H9 (cell line): ENCODE measurements at regions not wholly inside any gene's neighbourhood (a gene's known extent, or its start where the extent isn't known, plus 50 kb on each side); places are given as distances from the start of the nearest gene placed in this dataset.

Experiments
- DNase-seq: peaks from one replicate; pipeline ENCODE4 v3.0.0-alpha.2; 2017
- H2AFZ ChIP-seq: one replicate; pipeline ENCODE4 v1.6.1; 2013; ENCODE audit warnings: mild to moderate bottlenecking, low read length, control low read depth, moderate library complexity
- H2AK5ac ChIP-seq: 2 replicates; pipeline ENCODE4 v1.6.1; 2013; ENCODE audit warnings: low read length, control low read depth, mixed read lengths; ENCODE audit not compliant: insufficient read length
- H2BK120ac ChIP-seq: one replicate; pipeline ENCODE4 v1.6.1; 2013; ENCODE audit warnings: low read depth, mild to moderate bottlenecking, low read length, control low read depth, inconsistent platforms; ENCODE audit not compliant: poor library complexity, severe bottlenecking
- H2BK12ac ChIP-seq: 2 replicates; pipeline ENCODE4 v1.6.1; 2013; ENCODE audit warnings: low read length, control low read depth, mixed read lengths, low read depth; ENCODE audit not compliant: insufficient read length
- H2BK15ac ChIP-seq: 2 replicates; pipeline ENCODE4 v1.6.1; 2013; ENCODE audit warnings: low read depth, low read length, control low read depth
- H2BK20ac ChIP-seq: one replicate; pipeline ENCODE4 v1.6.1; 2013; ENCODE audit warnings: low read depth, mild to moderate bottlenecking, low read length, control low read depth, inconsistent platforms; ENCODE audit not compliant: poor library complexity, severe bottlenecking
- H2BK5ac ChIP-seq: 2 replicates; pipeline ENCODE4 v1.6.1; 2013; ENCODE audit warnings: low read length, control low read depth, mixed read lengths; ENCODE audit not compliant: insufficient read length
- H3K14ac ChIP-seq: 2 replicates; pipeline ENCODE4 v1.6.1; 2013; ENCODE audit warnings: low read length, control low read depth; ENCODE audit not compliant: insufficient read depth
- H3K18ac ChIP-seq: 2 replicates; pipeline ENCODE4 v1.6.1; 2013; ENCODE audit warnings: low read depth, mild to moderate bottlenecking, mixed read lengths, low read length, control low read depth; ENCODE audit not compliant: insufficient read length
- H3K23ac ChIP-seq: 2 replicates; pipeline ENCODE4 v1.6.1; 2013; ENCODE audit warnings: low read length, control low read depth, mixed read lengths, low read depth; ENCODE audit not compliant: insufficient read length
- H3K23me2 ChIP-seq: 2 replicates; pipeline ENCODE4 v1.6.1; 2013; ENCODE audit warnings: low read depth, mild to moderate bottlenecking, mixed read lengths, low read length, control low read depth; ENCODE audit not compliant: insufficient read length, poor library complexity, severe bottlenecking
- H3K27ac ChIP-seq: 2 replicates; pipeline ENCODE4 v1.5.1; 2013; ENCODE audit warnings: low read length, control low read depth, mixed read lengths, low read depth; ENCODE audit not compliant: insufficient read length
- H3K27me3 ChIP-seq: 2 replicates; pipeline ENCODE4 v1.6.1; 2013; ENCODE audit warnings: low read length, control low read depth, inconsistent platforms; ENCODE audit not compliant: insufficient read depth
- H3K4ac ChIP-seq: 2 replicates; pipeline ENCODE4 v1.6.1; 2013; ENCODE audit warnings: low read depth, mild to moderate bottlenecking, control low read depth, inconsistent platforms, low read length, moderate library complexity
- H3K4me1 ChIP-seq: 2 replicates; pipeline ENCODE4 v1.6.1; 2013; ENCODE audit warnings: low read length, control low read depth, inconsistent platforms; ENCODE audit not compliant: insufficient read depth
- H3K4me2 ChIP-seq: 2 replicates; pipeline ENCODE4 v1.6.1; 2013; ENCODE audit warnings: low read length, control low read depth, mixed read lengths; ENCODE audit not compliant: insufficient read length, insufficient read depth
- H3K56ac ChIP-seq: 2 replicates; pipeline ENCODE4 v1.6.1; 2013; ENCODE audit warnings: low read depth, mild to moderate bottlenecking, mixed read lengths, low read length, control low read depth; ENCODE audit not compliant: insufficient read length
- H3K79me1 ChIP-seq: 2 replicates; pipeline ENCODE4 v1.6.1; 2013; ENCODE audit warnings: low read depth, mild to moderate bottlenecking, moderate library complexity, low read length, control low read depth, inconsistent platforms; ENCODE audit not compliant: insufficient read depth, poor library complexity, severe bottlenecking
- H3K79me2 ChIP-seq: 2 replicates; pipeline ENCODE4 v1.6.1; 2013; ENCODE audit warnings: low read length, control low read depth, inconsistent platforms; ENCODE audit not compliant: insufficient read depth
- H3K9ac ChIP-seq: 2 replicates; pipeline ENCODE4 v1.6.1; 2013; ENCODE audit warnings: low read length, control low read depth, mixed read lengths; ENCODE audit not compliant: insufficient read length; ENCODE audit errors: extremely low read depth
- H3K9me3 ChIP-seq: one replicate; pipeline ENCODE4 v1.6.1; 2013; ENCODE audit warnings: low read depth, low read length, inconsistent platforms; ENCODE audit not compliant: control insufficient read depth
- H3T11ph ChIP-seq: one replicate; pipeline ENCODE4 v1.6.1; 2013; ENCODE audit warnings: mild to moderate bottlenecking, low read length, control low read depth, inconsistent platforms
- H4K20me1 ChIP-seq: one replicate; pipeline ENCODE4 v1.6.1; 2013; ENCODE audit not compliant: control insufficient read depth, insufficient read length, insufficient read depth
- H4K5ac ChIP-seq: 2 replicates; pipeline ENCODE4 v1.6.1; 2013; ENCODE audit warnings: low read depth, mild to moderate bottlenecking, mixed read lengths, low read length, control low read depth; ENCODE audit not compliant: insufficient read length
- H4K8ac ChIP-seq: replicated peaks from 2 replicates; pipeline ENCODE4 v1.6.1; 2013; ENCODE audit warnings: low read length, control low read depth, mixed read lengths, low read depth; ENCODE audit not compliant: insufficient read length
- H4K91ac ChIP-seq: 2 replicates; pipeline ENCODE4 v1.6.1; 2013; ENCODE audit warnings: low read depth, mild to moderate bottlenecking, moderate library complexity, mixed read lengths, low read length, control low read depth; ENCODE audit not compliant: insufficient read length
- H3K27ac Mint-ChIP-seq, 3 experiments: 2 replicates in 2 of 3; 3 replicates in 1 of 3; pipeline ENCODE4 v1.8.0; 2020 to 2021; ENCODE audit warnings: mixed read lengths in 3 of 3, mild to moderate bottlenecking in 1 of 3, moderate library complexity in 1 of 3
- H3K27me3 Mint-ChIP-seq: 2 replicates; pipeline ENCODE4 v1.8.0; 2021; ENCODE audit warnings: low read depth, mild to moderate bottlenecking, moderate library complexity, mixed read lengths
- H3K36me3 Mint-ChIP-seq, 3 experiments: 2 replicates in 2 of 3; 3 replicates in 1 of 3; pipeline ENCODE4 v1.8.0; 2020 to 2021; ENCODE audit warnings: low read depth in 3 of 3, mixed read lengths in 3 of 3; ENCODE audit not compliant: insufficient read depth in 1 of 3
- H3K4me1 Mint-ChIP-seq, 2 experiments: 2 replicates each; pipeline ENCODE4 v1.8.0; 2020; ENCODE audit warnings: mixed read lengths in 2 of 2
- H3K4me3 Mint-ChIP-seq, 2 experiments: 2 replicates in 1 of 2; 3 replicates in 1 of 2; pipeline ENCODE4 v1.8.0; 2020 to 2021; ENCODE audit warnings: mild to moderate bottlenecking in 2 of 2, mixed read lengths in 2 of 2, moderate library complexity in 1 of 2
- H3K9me3 Mint-ChIP-seq, 2 experiments: 2 replicates in 1 of 2; 3 replicates in 1 of 2; pipeline ENCODE4 v1.8.0; 2020; ENCODE audit warnings: mild to moderate bottlenecking in 2 of 2, mixed read lengths in 2 of 2, moderate library complexity in 1 of 2
- CTCF ChIP-seq: fragments of 200-600 bp; sonication (generic); conservative IDR thresholded peaks from 3 replicates; pipeline ENCODE4 v1.8.0; 2021; ENCODE audit warnings: antibody characterized with exemption, mild to moderate bottlenecking
- WGBS: extraction: QIAGEN DNeasy Blood & Tissue Kit; methylation state at CpG from one replicate; pipeline ENCODE4 v1.1.7; 2013; ENCODE audit warnings: missing lambda C conversion rate, low lambda C conversion rate, mixed read lengths; ENCODE audit not compliant: insufficient read length; ENCODE audit errors: extremely low coverage; 5-methylcytosine and 5-hydroxymethylcytosine counted together

GRCh38 chr2:64300066-64300465 lies 153.9 kb upstream of the LGALSL start:
- H2BK12ac ChIP-seq, result no peak overlapping the region
- H2AK5ac ChIP-seq, result no peak overlapping the region
- H3K23me2 ChIP-seq, result no peaks in the 10 kb centered on the region
- H4K20me1 ChIP-seq, result no peaks in the 10 kb centered on the region
- no peak overlapping the region for H3K14ac ChIP-seq
- Mint-ChIP-seq H3K27ac (no peak overlapping the region), H3K9me3 (peaks cover 0 to 4% of the 10 kb centered on the region in 2 experiments; a peak in 2 of 5 replicates), H3K4me1 (peaks cover 7 to 9% of the 10 kb centered on the region in 2 experiments; a peak in 3 of 4 replicates), H3K4me3 (no peak overlapping the region), H3K27me3 (peaks cover 5% of the 10 kb centered on the region), H3K36me3 (peaks cover 4 to 12% (median 6%) of the 10 kb centered on the region in 3 experiments; a peak in 5 of 7 replicates)
- H3K27ac ChIP-seq, result no peak overlapping the region
- H3K4me2 ChIP-seq, result no peak overlapping the region
- H3K79me1 ChIP-seq, result no peaks in the 10 kb centered on the region
- TF ChIP-seq CTCF, result no peak
- no peaks in the 10 kb centered on the region for H3K9me3 ChIP-seq
- H3K4ac ChIP-seq, result no peak overlapping the region
- no peak overlapping the region for H3K56ac ChIP-seq
- no peak overlapping the region for H2BK15ac ChIP-seq
- H2BK20ac ChIP-seq, result no peak overlapping the region
- H3T11ph ChIP-seq, result no peak overlapping the region
- DNase-seq, result no peak
- H2AFZ ChIP-seq, result no peak overlapping the region
- no peak overlapping the region for H3K9ac ChIP-seq
- H3K4me1 ChIP-seq, result peaks cover 3% of the 10 kb centered on the region; the same call in 1 of the 2 replicates
- H4K5ac ChIP-seq, result no peak overlapping the region
- no peaks in the 10 kb centered on the region for H3K79me2 ChIP-seq
- no peak overlapping the region for H3K18ac ChIP-seq
- H4K8ac ChIP-seq, result no peak overlapping the region
- H3K27me3 ChIP-seq, result no peaks in the 10 kb centered on the region
- H3K23ac ChIP-seq, result no peak overlapping the region
- no peak overlapping the region for H2BK5ac ChIP-seq
- H2BK120ac ChIP-seq, result no peak overlapping the region
- WGBS, result no CpG with 5 or more reads among the region's 3 CpGs
- H4K91ac ChIP-seq, result no peak overlapping the region
